HG03175 (cell line): ENCODE measurements at regions not wholly inside any gene's neighbourhood (a gene's known extent, or its start where the extent isn't known, plus 50 kb on each side); places are given as distances from the start of the nearest gene placed in this dataset.

Source experiments
- ATAC-seq: cut with Tn5 transposase; IDR thresholded peaks from one replicate; pipeline ENCODE4 v1.9.1; 2021; ENCODE audit warnings: mild to moderate bottlenecking, moderate library complexity; ENCODE audit not compliant: unreplicated experiment

DNA sequence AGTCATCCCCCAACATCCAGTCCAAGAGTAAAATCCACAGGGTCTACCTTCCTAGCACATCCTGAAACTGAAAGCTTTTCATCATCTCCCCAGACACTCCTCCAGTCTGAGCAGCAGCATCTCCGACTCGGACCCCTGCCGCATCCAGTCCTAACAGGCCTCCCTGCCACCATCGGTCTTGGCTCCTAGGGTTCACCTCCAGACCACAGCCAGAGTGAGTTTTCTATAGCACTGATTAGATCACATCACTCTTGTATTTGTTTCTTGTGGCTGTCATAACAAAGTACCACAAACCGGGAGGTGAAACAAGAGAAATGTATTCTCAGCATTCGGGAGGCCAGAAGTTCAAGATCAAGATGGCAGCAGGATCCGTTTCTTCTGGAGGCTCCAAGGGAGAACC is 187.8 kb downstream of the TOMM20 start:
- ATAC-seq: no peak

DNA sequence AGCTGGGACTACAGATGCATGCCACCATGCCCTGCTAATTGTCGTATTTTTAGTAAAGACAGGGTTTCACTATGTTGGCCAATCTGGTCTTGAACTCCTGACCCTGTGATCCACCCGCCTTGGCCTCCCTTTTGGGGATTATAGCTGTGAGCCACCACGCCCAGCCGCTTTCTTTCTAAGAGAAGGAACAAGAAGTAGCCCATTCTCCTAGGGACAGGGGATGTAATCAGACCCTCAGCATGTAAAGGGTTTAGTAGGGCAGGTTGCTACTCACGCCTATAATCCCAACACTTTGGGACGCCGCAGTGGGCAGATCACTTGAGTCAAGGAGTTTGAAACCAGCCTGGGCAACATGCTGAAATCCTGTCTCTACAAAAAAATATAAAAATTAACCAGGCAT is 189.7 kb downstream of the TOMM20 start:
- ATAC-seq: no peak

DNA sequence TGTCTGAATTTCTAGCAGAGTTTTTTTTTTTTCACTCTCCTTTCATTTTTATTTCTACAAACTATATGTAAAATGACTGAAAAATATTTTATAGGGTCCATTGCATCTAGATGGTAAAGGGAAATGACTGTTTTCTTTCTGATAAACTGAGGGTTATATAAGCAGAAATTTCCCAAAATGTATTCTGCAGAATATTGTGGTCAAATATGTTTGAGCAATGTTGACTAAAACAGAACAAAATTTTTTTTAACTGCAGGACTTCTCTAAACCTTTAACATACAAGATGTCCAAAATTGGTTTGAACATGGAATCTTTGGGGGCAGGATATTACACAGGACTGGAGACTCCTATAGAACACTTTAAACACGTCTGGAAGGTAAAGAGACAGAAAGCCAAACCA is 190.5 kb downstream of the TOMM20 start:
- no peak for ATAC-seq

DNA sequence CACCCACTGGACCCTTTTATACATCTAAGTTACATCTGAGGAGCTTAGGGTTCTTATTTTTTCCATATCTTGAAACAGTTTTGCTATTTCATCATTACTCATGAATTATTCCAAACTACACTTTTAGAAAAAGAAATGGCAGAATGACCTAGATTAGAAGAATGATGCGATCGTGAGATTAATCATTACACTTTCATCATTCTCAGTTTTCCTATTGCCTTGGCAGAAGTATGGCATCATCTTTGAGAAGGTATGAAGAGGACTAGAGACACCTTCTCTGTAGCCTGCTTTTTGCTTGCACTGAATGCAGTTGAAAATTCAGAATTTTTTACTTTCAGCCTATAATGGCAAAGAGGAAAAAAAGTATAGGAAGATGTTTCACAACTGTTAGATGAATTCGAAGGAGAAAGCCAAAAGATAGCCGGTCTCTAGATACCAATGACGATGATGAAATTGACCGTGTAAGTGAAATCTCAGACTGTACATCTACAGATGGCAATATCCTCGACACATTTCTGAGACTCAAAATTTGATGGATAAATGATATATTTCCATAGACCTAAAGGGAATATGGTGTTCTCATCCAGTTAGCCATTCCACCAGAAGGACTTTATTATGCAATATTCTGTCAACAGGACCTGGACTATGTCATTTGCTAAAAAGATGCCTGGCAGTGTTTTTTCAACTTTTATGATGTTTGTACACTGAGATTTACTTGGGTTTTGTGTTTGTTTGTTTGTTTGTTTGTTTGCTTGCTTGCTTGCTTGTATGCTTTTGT is 191.8 kb downstream of the TOMM20 start:
- no peak for ATAC-seq

DNA sequence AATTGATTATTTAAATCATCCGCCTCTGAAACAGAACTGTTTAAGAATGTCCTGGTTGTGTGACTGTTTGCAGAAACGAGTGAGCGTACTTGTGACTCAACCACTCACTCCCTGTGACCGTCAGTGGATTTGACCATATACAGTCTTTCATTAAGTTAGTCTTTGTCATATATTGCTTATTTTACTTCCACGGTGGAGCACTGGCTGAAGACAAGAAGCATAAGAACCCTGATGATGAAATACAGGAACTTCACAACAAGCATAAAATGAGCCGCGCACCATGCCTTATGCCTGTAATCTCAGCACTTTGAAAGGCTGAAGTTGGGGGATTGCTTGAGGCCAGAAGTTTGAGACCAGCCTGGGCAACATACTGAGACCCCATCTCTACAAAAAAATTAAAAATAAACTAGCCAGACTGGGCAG is 194.0 kb downstream of the TOMM20 start:
- no peak for ATAC-seq

DNA sequence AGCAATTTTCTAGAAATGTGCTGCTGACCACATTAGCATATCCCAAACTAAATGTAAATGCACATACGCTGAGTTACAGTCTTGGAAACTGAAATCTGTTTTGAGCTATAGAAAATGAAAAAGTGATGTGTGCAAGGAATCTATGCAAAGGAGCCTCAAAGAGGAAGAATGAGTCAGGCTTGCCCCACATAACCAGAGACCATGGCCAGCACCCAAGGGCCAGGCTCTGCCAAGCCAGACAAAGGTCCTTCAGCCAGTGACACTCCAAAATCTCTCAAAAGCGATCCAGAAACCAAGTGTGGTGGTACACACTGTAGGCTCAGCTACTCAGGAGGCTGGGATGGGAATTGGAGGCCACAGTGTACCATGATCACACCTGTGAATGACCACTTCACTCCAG is 195.2 kb downstream of the TOMM20 start:
- ATAC-seq: peak; percentile 97

DNA sequence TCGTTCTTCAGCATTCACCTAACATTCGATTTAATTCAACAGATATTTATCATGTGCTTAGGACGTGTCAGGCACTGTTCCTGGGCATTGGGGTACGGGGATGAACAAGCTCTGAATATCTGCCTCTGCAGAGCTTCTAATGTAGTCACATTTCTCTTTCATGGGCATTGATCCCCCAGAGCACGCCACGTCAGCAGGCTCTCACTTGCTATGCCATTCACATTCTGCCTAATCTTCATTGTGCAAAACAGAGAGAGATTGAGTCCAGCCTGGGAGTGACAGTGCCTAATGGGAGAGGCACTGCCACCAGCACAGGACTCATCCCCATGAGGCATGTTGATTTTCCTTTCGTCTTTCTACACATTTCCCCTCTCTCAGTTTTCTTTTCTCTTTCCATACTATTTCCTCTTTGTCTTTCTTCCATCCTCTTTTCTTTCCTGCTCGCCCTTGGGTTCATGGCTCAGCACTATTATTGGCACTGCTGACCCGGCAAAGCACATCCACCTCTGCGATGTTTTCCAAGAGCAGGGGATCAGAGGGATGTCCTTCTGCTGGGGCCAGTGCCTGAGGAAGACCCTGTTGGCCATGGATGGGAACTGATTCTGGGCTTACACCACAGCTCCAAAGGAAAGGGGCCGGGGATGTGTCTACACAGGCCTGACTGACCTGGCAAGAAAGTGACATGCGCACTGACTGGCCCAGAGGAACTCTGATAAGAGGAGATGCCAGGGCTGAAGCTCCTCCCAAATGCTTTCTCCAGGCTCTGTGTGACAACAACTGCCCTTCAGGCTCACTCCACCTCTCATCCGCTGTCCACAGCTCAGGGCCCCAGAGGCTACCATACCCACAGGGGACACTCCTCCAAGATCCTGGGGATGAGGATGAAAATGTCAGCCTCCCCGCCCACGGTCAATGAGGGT is 195.9 kb downstream of the TOMM20 start:
- peak; percentile 4 for ATAC-seq

DNA sequence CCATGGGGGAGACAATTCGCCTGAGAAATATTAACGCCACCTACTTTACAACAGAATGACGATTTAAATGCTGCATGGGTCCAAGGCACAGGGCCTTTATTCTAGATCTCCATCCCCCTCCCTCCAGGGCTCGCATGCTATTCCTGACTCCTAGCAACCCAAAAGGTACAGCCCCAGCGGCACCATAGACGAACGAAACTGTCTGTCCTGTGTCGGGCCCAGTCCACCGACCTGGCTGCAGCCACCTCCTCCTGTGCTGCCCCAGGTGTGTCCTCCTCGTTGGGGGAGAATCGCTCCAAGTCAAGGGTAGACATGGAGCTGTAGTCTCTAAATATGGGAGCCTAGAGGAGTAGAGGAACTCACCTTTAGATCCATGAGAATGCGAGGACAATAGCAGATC is 196.5 kb downstream of the TOMM20 start:
- no peak for ATAC-seq

DNA sequence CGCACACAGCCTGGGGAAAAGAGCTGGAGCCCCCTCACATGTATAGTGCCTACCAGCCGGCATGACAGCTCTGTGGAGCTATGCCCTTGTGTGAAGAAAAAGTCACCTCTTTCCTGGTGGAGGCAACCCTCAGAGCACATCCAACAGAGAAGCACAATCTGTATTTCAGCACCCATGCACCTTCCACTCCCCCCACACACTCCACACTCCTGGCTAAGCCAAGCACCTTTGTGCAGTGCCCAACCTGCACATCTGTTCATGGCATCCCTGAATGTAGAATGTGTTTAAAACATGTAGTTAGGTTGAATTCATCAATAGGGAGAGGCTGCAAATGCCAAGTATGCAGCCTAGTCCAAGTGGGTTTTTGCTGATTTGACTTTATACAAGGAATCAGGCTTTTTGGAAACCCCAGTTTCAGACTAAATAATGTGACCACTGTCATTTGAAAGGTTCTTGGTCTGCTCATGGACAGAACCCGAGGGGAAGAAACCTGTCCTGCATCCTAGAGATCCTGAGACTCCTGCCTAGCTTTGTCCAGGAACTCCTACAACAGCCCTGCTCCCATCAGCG is 197.1 kb downstream of the TOMM20 start:
- ATAC-seq: no peak

DNA sequence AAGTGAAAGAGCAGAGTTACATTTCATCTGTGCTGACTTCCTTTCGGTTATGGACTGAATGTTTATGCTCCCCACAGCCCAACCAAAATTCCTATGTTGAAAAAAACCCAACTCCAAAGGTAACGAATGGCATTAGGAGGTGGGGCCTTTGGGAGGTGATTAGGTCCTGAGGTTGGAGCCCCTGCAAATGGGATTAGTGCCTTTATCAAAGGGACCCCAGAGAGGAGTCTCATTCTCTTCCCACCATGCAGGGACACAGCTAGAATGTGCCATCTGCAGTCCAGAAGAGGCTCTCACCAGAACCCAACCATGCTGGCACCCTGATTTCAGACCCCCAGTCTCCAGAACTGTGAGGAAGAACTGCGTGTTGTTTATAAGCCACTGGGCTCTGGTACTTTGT is 199.3 kb downstream of the TOMM20 start:
- ATAC-seq: no peak

DNA sequence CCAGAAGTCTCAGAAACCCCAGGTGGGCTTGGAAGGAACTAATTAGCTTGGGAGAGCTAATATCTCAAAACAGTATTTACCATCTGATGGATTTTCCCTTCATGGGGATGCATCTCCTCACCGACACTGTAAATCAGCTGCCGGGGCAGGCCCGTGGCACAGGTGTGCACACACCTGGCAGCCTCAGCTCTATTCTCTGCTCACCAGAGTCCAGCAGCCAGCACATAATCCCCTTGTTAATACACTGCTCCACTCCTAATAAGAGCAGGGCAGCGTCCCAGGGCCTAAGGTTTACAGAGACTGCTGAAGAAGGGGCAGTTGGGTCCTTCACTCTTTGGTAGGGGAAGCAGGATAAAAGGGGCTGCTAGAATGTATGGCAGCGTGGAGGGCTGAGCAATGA is 200.0 kb downstream of the TOMM20 start:
- no peak for ATAC-seq

DNA sequence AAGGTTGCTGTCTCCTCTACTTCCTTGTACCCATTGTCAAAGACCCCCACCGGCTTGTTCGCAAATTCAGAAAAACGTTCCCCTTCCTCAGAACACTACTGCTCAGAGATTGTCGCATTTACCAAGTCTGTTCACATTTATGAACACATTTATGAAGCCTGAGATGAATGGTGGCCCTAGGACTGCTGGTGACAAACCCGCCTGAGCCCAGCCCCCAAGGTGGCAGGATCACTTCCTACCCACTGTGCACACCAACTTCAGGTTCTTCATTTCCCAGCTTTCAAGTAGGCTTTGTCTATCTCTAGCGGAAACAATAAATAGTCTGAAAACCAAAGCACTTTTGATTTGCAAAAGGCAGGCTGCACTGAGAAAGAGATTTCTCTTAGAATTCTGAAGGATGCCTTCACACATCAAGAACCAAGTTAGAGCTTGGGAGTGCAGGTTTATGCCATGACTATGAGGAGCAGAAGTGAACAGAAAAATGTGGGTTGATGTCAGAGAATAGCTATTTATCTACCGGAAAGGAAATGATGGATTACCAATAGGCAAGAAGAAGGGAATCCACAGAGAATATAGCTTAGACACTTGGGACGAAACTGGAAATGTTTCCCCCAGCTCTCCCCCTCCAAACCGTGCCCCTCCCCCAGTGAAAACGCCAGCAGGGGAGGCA is 200.5 kb downstream of the TOMM20 start:
- ATAC-seq: no peak

DNA sequence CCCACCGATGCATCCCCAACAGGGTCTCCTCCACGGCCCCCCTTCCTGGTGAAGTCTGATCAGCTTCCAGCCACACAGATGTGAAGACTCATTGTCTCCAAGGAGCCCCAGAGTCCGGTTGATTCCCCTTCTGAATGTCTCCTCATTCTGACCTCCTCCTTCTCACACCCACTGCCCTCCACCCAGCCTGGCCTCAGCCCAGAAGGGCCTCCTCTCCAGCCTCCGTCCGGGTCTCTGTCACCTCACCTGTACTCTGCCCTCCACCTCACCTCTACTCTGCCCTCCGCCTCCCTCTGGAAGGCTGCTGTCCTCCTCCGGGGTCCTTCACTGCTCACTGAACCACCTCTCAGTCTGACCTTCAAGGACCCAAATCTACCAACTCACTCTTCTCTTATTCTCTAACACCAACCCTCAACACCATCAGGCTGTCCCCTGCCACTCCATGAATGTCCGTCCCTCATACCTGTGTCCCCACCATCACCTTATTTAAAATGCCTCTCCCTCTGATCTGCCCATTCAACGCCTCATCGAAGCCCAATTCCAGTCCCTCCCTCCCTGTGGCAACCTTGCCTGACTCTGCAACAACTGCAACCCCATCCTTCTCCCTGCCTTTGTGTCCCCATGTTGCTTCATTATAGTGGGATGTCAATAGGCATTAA is 201.2 kb downstream of the TOMM20 start:
- no peak for ATAC-seq

DNA sequence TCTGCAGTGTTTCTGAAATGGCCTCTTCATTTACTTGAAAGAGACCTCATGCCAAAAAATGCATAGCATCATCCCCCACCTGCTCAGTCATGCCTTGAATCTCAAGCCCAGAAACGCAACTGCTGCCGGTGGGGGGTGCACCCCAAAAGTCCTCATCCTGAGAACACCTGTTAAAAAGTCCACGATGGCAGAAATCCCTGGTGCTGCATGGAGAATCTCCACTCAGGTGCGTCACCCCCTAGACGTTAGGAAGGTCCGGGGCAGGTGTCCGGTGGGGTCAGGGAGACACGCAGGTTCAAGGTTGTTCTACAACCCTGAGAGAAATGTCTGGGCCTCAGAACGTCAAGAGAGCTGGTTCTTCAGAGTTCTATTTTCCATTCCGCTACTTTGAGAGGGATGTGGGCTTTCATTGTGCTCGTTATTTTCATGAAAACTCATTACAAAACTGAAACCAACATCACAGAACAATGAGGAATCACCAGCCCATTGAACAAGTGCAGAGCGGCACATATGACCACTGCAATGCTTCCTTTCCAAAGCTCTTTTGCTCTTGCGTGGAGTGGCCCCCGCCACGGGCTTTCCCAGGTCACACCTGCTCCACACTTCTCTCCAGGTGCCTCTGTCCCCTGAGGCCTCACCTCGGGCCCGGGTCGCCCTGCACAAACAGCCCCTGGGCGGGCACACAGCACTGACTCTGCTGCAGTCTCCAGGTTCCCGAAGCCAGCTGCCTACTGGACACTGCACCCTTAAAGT is 201.9 kb downstream of the TOMM20 start:
- ATAC-seq: peak; percentile 93

DNA sequence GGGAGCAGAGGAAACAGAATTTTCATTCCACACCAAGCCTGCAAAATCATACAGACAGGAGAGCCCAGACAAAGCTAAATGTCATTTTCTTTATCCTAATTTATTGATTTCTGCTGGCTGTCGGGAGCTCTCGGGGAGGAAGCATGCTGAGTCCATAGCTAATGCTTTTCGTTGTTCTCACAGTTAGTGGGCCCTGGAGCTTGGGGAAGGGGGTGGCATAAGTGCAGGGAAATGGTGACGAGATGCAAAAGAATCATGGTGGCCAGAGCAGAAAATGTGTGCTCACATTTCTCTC is 202.4 kb downstream of the TOMM20 start:
- ATAC-seq: no peak

DNA sequence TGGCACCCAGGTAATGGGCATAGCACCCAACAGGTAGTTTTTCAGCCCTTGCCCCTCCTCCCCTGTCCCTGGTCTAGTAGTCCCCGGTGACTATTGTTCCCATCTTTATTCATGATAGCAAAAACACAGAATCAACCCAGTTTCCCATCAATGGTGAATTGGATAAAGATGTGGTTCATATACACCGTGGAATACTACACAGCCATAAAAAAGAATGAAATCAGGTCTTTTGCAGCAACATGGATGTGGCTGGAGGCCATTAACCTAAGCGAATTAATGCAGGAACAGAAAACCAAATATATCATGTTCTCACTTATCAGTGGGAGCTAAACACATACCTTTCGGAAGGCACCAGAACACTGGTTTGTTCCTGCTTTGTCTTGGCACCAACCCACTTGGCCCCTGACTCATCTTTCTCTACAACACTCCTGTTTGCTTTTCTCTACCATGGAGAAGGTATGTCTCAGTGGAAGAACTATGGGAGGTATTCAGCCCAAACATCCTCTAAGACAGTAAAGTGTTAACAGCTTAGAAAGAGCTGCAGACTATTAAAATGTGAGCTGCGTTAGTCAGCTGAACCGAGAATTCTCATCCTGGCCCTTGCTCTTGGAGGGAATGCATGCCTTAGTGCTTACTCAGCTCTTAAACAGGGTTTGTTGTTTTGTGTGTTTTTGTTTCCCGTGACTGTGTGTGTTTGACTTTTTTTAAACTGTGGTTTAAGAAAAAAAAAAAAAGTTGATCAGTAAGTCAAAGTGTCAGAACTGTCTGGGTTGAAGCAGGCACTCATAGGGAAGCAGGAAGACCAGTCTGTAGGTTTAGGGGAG is 203.0 kb downstream of the TOMM20 start:
- ATAC-seq: no peak

DNA sequence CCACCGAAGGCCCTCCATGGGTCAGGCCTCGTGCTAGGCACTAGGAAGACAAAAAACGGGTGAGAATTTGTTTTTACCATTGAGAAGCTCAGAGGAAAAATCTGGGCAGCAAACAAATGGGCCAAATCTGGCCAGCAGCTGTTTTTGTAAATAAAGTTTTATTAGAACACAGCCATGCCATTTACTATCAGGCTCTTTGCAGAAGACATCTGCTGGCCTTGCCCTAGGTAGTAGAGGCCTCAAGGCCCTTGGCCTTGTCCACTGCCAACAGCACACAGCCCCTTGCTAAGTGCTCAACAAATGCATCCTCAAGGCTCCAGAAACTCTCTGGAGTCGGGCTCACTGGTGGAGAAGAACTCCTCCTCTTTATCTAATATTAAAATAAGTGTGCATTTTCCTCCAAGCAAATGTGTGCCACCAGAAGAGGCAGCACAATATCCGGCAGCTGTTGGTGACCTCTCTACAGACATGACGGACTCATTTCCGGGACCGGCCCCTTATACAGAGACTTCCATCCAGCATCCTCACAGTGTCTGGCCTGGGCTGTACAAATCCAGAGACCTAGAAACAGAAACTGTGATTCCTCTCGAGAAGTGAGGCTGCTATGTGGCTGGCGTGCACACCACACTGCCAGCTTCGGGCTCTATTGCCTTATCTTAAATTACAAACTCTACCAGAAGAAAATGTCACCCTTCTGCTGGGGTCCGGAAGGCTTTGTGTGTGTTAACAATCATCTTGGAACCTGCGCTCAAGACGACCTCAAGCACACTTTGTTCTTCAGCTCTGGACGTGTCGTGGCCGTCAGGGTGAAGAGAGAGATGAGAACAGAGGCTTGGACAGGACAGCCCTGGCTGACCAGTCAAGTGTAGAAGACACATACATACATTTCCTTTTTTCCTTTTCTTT is 203.9 kb downstream of the TOMM20 start:
- no peak for ATAC-seq

DNA sequence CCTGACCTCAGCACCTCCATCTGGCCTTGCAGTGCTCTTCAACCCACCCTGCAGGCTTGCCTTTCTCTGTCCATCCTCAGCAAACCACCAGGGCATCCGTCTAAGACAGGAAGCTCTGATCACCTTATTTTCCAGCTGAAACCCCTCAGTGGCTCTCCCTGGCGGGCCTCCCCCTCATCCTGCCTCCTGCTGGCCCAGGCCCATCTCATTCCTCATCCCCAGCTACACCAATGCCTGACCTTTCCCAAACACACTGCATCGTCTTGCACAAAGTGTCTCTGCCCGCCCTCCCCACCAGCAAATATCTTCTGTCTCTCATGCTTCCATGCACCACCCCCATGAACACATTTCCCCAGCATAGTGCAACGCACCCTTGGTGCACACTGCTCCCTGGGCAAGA is 205.0 kb downstream of the TOMM20 start:
- ATAC-seq: no peak
